Immature natural killer cell (primary cell): ENCODE measurements at regions not wholly inside any gene's neighbourhood (a gene's known extent, or its start where the extent isn't known, plus 50 kb on each side); places are given as distances from the start of the nearest gene placed in this dataset.

ENCODE experiments used
- DNase-seq, 3 donors: peaks; one replicate each; pipeline ENCODE4 v3.0.0; 2022; ENCODE audit warnings: mixed read lengths in 1 of 3
- H3K27ac Mint-ChIP-seq, 6 donors: one replicate each; pipeline ENCODE4 v1.8.0; 2020; ENCODE audit warnings: mixed read lengths in 6 of 6, mild to moderate bottlenecking in 5 of 6, inconsistent platforms in 4 of 6, moderate library complexity in 3 of 6
- H3K27me3 Mint-ChIP-seq, 3 donors: one replicate each; pipeline ENCODE4 v1.8.0; 2020 to 2021; ENCODE audit warnings: low read depth in 3 of 3, mild to moderate bottlenecking in 3 of 3, mixed read lengths in 3 of 3, moderate library complexity in 3 of 3, inconsistent platforms in 1 of 3
- H3K36me3 Mint-ChIP-seq, 3 donors: one replicate each; pipeline ENCODE4 v1.8.0; 2020; ENCODE audit warnings: mixed read lengths in 3 of 3, inconsistent platforms in 2 of 3, mild to moderate bottlenecking in 2 of 3
- H3K4me1 Mint-ChIP-seq, 2 donors: one replicate each; pipeline ENCODE4 v1.8.0; 2020; ENCODE audit warnings: inconsistent platforms in 2 of 2, mild to moderate bottlenecking in 2 of 2, mixed read lengths in 2 of 2, moderate library complexity in 1 of 2
- H3K4me3 Mint-ChIP-seq, 5 donors: one replicate each; pipeline ENCODE4 v1.8.0; 2020; ENCODE audit warnings: mild to moderate bottlenecking in 5 of 5, mixed read lengths in 5 of 5, inconsistent platforms in 3 of 5, moderate library complexity in 3 of 5
- H3K9me3 Mint-ChIP-seq, 6 donors: one replicate each; pipeline ENCODE4 v1.8.0; 2020; ENCODE audit warnings: mild to moderate bottlenecking in 6 of 6, mixed read lengths in 6 of 6, inconsistent platforms in 4 of 6, moderate library complexity in 3 of 6

GRCh38 chr18:41113885-41114482 lies 841.0 kb upstream of the PIK3C3 start:
- H3K9me3 Mint-ChIP-seq: peaks cover 4 to 58% (median 26%) of the 10 kb centered on the region in 6 donors
- no peaks in the 10 kb centered on the region for H3K4me1 Mint-ChIP-seq
- DNase-seq: no peak
- H3K36me3 Mint-ChIP-seq: peaks cover 0 to 5% (median 0%) of the 10 kb centered on the region in 3 donors
- H3K27me3 Mint-ChIP-seq: peaks cover 0 to 2% (median 1%) of the 10 kb centered on the region in 3 donors
- H3K27ac Mint-ChIP-seq: no peak overlapping the region
- H3K4me3 Mint-ChIP-seq: no peak overlapping the region

DNA sequence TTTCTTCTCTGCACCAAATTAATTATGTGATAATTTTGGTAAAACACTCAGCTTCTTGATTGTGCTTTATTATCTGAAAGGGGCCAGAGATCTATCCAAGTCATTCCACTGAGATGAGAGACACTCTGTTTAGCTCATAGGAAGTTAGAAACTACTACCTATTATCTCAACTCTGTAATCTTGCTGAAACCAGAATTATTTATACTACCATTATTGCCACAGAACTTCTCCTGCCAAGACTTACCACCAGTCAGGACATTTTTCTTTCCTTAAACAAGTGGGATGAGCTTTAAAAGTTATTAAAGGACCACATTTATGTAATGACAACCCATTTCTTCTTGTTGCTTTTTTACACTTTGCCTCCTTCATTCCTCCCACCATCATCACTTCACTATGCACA lies 855.6 kb upstream of the PIK3C3 start:
- Mint-ChIP-seq H3K27me3 (no peaks in the 10 kb centered on the region), H3K4me3 (no peak overlapping the region), H3K27ac (no peak overlapping the region), H3K4me1 (no peaks in the 10 kb centered on the region), H3K36me3 (no peaks in the 10 kb centered on the region), H3K9me3 (peaks cover 16 to 51% (median 37%) of the 10 kb centered on the region in 6 donors)
- no peak for DNase-seq

- Mint-ChIP-seq H3K4me3 (no peak overlapping the region), H3K4me1 (no peaks in the 10 kb centered on the region), H3K36me3 (no peaks in the 10 kb centered on the region), H3K27me3 (no peaks in the 10 kb centered on the region), H3K9me3 (peaks cover 11 to 65% (median 40%) of the 10 kb centered on the region in 6 donors), H3K27ac (no peak overlapping the region)
- no peak for DNase-seq
These were observed 858.5 kb upstream of the PIK3C3 start for GRCh38 chr18:41096504-41096903.

DNA sequence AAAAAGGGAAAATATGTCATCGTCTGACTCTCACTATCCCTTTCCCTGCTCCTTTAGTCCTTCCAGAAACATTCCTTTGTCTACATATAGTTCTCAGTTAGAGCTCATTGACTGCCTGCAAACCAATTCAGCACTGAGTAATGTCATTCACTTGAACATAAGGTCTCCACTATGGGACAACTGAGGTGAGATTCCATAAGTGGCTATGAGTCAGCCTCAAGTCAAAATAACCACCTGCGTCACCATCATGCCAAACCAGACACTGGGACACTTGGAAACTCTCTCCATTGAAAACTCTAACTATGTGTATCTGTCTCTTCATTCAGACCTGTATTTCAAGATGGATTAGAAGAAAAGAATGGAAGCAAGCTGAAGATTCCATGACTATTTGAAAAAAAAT lies 878.0 kb upstream of the PIK3C3 start:
- Mint-ChIP-seq H3K4me3 (no peak overlapping the region), H3K4me1 (no peaks in the 10 kb centered on the region), H3K27ac (no peak overlapping the region), H3K9me3 (peaks cover 8 to 66% (median 25%) of the 10 kb centered on the region in 6 donors), H3K36me3 (peaks cover 0 to 3% (median 0%) of the 10 kb centered on the region in 3 donors), H3K27me3 (peaks cover 0 to 4% (median 0%) of the 10 kb centered on the region in 3 donors)
- DNase-seq: no peak

DNA sequence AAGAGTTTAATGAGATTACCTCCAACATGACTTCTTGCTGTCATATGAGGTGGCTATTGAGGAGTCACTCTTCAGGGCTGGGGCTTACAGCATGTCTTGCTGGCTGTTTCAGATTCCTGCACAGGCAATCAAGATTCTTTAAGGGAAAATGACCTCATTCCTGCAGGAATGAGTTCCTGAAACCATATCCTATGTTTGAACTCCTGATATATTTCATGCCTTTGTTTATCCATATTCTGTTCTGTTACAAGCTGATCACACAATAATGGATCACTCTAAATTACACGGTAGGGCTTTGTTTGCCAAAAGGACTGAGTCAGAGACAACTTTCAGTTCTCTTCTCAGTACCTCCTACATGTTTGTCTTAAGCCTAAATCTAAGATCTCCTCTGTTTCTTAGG lies 879.8 kb upstream of the PIK3C3 start:
- peaks cover 0 to 3% (median 0%) of the 10 kb centered on the region in 3 donors for H3K36me3 Mint-ChIP-seq
- peaks cover 0 to 4% (median 0%) of the 10 kb centered on the region in 3 donors for H3K27me3 Mint-ChIP-seq
- peaks cover 3 to 55% (median 22%) of the 10 kb centered on the region in 6 donors for H3K9me3 Mint-ChIP-seq
- H3K4me3 Mint-ChIP-seq: no peak overlapping the region
- H3K4me1 Mint-ChIP-seq: no peaks in the 10 kb centered on the region
- no peak for DNase-seq
- no peak overlapping the region for H3K27ac Mint-ChIP-seq

- DNase-seq: no peak
- Mint-ChIP-seq H3K27me3 (peaks cover 0 to 4% (median 0%) of the 10 kb centered on the region in 3 donors), H3K27ac (no peak overlapping the region), H3K9me3 (peaks cover 6 to 60% (median 25%) of the 10 kb centered on the region in 6 donors), H3K4me1 (no peaks in the 10 kb centered on the region), H3K36me3 (peaks cover 0 to 3% (median 0%) of the 10 kb centered on the region in 3 donors), H3K4me3 (no peak overlapping the region)
These were observed 881.6 kb upstream of the PIK3C3 start for GRCh38 chr18:41073372-41073954.

DNA sequence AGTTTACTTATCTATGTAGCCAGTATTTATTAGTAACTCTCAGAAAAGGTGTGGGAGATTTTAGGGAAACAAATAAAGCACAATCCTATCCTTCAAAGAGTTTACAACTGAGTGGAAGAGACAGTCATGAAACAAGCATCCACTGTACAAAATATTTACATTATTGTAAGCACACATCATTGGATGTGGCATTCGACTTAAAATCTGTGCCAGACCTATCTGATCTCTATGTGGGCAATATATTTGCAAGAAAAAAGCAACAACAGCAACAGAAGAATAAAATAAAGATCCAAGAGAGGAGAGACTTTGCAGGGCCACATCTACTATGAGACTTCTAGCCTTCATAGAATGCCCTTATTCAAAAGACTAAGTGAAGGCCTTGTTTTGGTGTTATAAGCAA lies 882.1 kb upstream of the PIK3C3 start:
- no peak for DNase-seq
- Mint-ChIP-seq H3K27me3 (peaks cover 0 to 4% (median 0%) of the 10 kb centered on the region in 3 donors), H3K36me3 (peaks cover 0 to 3% (median 0%) of the 10 kb centered on the region in 3 donors), H3K4me3 (no peak overlapping the region), H3K9me3 (peaks cover 6 to 57% (median 26%) of the 10 kb centered on the region in 6 donors), H3K4me1 (no peaks in the 10 kb centered on the region), H3K27ac (no peak overlapping the region)

DNA sequence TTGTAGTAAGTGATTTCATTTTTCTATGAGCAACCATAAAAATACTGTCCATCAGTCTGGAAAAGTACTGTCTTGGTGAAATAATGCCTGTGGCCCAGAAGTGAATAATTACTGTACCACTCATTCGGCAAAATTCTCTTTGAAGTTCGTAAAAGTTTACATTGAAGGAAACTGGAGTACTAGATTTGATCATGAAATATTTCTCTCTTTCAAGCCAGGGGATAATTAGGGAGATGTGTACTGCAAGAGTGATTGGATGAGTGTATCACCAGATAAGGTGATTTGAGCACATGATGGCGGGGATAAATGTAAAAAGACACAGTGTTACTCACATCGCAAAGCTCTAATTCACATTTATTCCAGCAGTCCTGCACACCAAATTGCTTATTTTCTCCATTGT lies 883.2 kb upstream of the PIK3C3 start:
- Mint-ChIP-seq H3K27me3 (peaks cover 0 to 4% (median 0%) of the 10 kb centered on the region in 3 donors), H3K27ac (no peak overlapping the region), H3K36me3 (peaks cover 0 to 3% (median 0%) of the 10 kb centered on the region in 3 donors), H3K4me3 (no peak overlapping the region), H3K4me1 (no peaks in the 10 kb centered on the region), H3K9me3 (peaks cover 5 to 49% (median 24%) of the 10 kb centered on the region in 6 donors)
- DNase-seq: no peak

- DNase-seq: no peak
- no peaks in the 10 kb centered on the region for H3K4me1 Mint-ChIP-seq
- H3K27ac Mint-ChIP-seq: no peak overlapping the region
- no peaks in the 10 kb centered on the region for H3K36me3 Mint-ChIP-seq
- peaks cover 0 to 4% (median 0%) of the 10 kb centered on the region in 3 donors for H3K27me3 Mint-ChIP-seq
- no peak overlapping the region for H3K4me3 Mint-ChIP-seq
- H3K9me3 Mint-ChIP-seq: peaks cover 9 to 44% (median 24%) of the 10 kb centered on the region in 6 donors
These were observed 885.9 kb upstream of the PIK3C3 start for GRCh38 chr18:41069167-41069566.

DNA sequence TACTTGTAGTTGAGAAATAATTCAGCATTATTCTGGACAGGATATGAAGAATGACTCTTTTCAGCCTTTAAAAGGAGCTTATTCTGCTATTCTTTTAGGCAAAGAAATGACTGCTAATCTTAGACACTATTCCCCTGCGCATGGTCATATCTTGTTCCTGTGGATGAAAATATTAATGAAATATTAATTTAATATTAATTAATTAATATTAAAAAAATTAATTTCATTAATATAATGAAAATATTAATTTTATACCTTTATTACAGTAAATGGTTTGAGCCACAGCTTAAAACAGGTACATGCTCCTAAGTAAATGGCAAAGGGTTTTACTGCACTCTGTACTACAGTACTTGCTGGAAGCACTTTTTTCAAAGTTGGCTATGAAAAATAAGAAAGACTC lies 890.1 kb upstream of the PIK3C3 start:
- Mint-ChIP-seq H3K4me3 (no peak overlapping the region), H3K36me3 (no peaks in the 10 kb centered on the region), H3K4me1 (no peaks in the 10 kb centered on the region), H3K27me3 (peaks cover 0 to 3% (median 0%) of the 10 kb centered on the region in 3 donors), H3K9me3 (peaks cover 9 to 33% (median 19%) of the 10 kb centered on the region in 6 donors), H3K27ac (no peak overlapping the region)
- DNase-seq: no peak

DNA sequence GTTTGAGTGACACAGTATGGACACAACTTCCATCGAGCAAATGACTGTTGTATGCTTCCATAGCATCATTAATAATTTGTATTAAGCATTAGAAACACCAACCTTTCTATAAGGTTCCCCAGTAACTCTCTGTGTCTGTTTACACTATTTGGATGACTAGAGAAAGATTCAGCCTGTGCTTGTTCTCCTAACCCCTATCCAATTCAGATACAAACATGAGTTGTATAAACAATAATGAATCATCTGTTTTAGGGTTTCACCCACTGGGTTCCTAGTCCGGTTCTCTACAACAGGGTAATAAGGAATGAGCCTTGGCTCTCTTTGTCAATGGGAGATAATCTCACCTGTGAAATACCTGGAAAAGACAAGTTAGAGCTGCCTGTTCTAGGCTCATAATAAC lies 894.1 kb upstream of the PIK3C3 start:
- H3K27me3 Mint-ChIP-seq: peaks cover 0 to 3% (median 0%) of the 10 kb centered on the region in 3 donors
- H3K27ac Mint-ChIP-seq: no peak overlapping the region
- no peak overlapping the region for H3K4me3 Mint-ChIP-seq
- no peaks in the 10 kb centered on the region for H3K36me3 Mint-ChIP-seq
- DNase-seq: no peak
- no peaks in the 10 kb centered on the region for H3K4me1 Mint-ChIP-seq
- peaks cover 12 to 41% (median 24%) of the 10 kb centered on the region in 6 donors for H3K9me3 Mint-ChIP-seq

DNA sequence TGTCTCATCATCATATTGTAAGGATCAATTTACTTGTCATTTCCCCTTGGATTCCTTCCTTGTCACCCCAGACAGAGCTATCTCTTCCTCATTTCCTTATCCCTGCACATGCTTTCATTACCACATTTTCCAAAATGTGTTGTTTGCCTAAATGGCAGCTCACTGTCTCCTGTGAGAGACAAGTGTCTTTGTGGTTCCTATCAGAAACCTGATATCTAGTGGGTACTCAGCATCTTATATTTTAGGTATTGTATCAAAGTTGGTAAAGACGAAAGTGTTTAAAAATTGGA lies 896.0 kb upstream of the PIK3C3 start:
- no peak overlapping the region for H3K27ac Mint-ChIP-seq
- H3K9me3 Mint-ChIP-seq: peaks cover 6 to 50% (median 24%) of the 10 kb centered on the region in 6 donors
- no peak overlapping the region for H3K4me3 Mint-ChIP-seq
- H3K27me3 Mint-ChIP-seq: peaks cover 0 to 3% (median 0%) of the 10 kb centered on the region in 3 donors
- H3K36me3 Mint-ChIP-seq: no peaks in the 10 kb centered on the region
- H3K4me1 Mint-ChIP-seq: no peaks in the 10 kb centered on the region
- DNase-seq: no peak

GRCh38 chr18:41058351-41059125 lies 896.5 kb upstream of the PIK3C3 start:
- DNase-seq: no peak
- H3K9me3 Mint-ChIP-seq: peaks cover 6 to 55% (median 28%) of the 10 kb centered on the region in 6 donors
- H3K36me3 Mint-ChIP-seq: no peaks in the 10 kb centered on the region
- peaks cover 0 to 3% (median 0%) of the 10 kb centered on the region in 3 donors for H3K27me3 Mint-ChIP-seq
- no peaks in the 10 kb centered on the region for H3K4me1 Mint-ChIP-seq
- H3K4me3 Mint-ChIP-seq: no peak overlapping the region
- no peak overlapping the region for H3K27ac Mint-ChIP-seq

- peaks cover 0 to 2% (median 0%) of the 10 kb centered on the region in 3 donors for H3K27me3 Mint-ChIP-seq
- peaks cover 2 to 69% (median 31%) of the 10 kb centered on the region in 6 donors for H3K9me3 Mint-ChIP-seq
- H3K4me1 Mint-ChIP-seq: no peaks in the 10 kb centered on the region
- H3K36me3 Mint-ChIP-seq: no peaks in the 10 kb centered on the region
- DNase-seq: no peak
- no peak overlapping the region for H3K27ac Mint-ChIP-seq
- no peak overlapping the region for H3K4me3 Mint-ChIP-seq
These were observed 902.4 kb upstream of the PIK3C3 start for GRCh38 chr18:41052625-41053024.
